IMR-90 (cell line): ENCODE measurements at regions not wholly inside any gene's neighbourhood (a gene's known extent, or its start where the extent isn't known, plus 50 kb on each side); places are given as distances from the start of the nearest gene placed in this dataset.

Experiments used
- ATAC-seq: fragments of 200-7000 bp; cut with Tn5 transposase; 2 replicates; pipeline ENCODE4 v1.9.1; 2020; ENCODE audit warnings: low read depth, mild to moderate bottlenecking, moderate library complexity
- BruUV-seq: library from RNA; stranded (reverse); fragments of 400-500 nt; replicated peaks from 2 replicates; lab custom pipeline; 2021; lab: Mats Ljungman, UMichigan
- CTCF ChIA-PET: fragments of 300-600 bp; formaldehyde crosslinking; extraction: SDS; loops from one replicate; lab custom pipeline; 2021; ENCODE audit warnings: antibody characterized with exemption; lab: Yijun Ruan, JAX
- POLR2A ChIA-PET: fragments of 300-600 bp; sonication (Branson Sonifier 250); formaldehyde crosslinking; loops from one replicate; lab custom pipeline; 2022; ENCODE audit warnings: antibody characterized with exemption; ENCODE audit not compliant: unreplicated experiment; lab: Charles Lee
- DNase-seq: peaks from one replicate; pipeline ENCODE4 v3.0.0; 2013
- H2AFZ ChIP-seq: replicated peaks from 2 replicates; pipeline ENCODE3; 2013; ENCODE audit warnings: low read length, mild to moderate bottlenecking; ENCODE audit not compliant: poor library complexity
- H2AK5ac ChIP-seq: 2 replicates; pipeline ENCODE4 v1.6.1; 2013; ENCODE audit warnings: low read depth, low read length, inconsistent platforms
- H2AK9ac ChIP-seq: replicated peaks from 2 replicates; pipeline ENCODE3; 2013; ENCODE audit warnings: mild to moderate bottlenecking, low read depth, low read length, moderate library complexity; ENCODE audit not compliant: poor library complexity
- H2BK120ac ChIP-seq: 2 replicates; pipeline ENCODE4 v1.6.1; 2013; ENCODE audit warnings: low read depth, low read length, inconsistent platforms
- H2BK15ac ChIP-seq: 3 replicates; pipeline ENCODE4 v1.6.1; 2013; ENCODE audit warnings: low read depth, low read length, inconsistent platforms
- H2BK20ac ChIP-seq: 2 replicates; pipeline ENCODE4 v1.6.1; 2013; ENCODE audit warnings: low read depth, mild to moderate bottlenecking, inconsistent platforms, low read length, moderate library complexity
- H2BK5ac ChIP-seq: 2 replicates; pipeline ENCODE4 v1.6.1; 2013; ENCODE audit warnings: mild to moderate bottlenecking, low read depth, low read length, inconsistent platforms; ENCODE audit not compliant: poor library complexity, severe bottlenecking
- H3K14ac ChIP-seq: replicated peaks from 2 replicates; pipeline ENCODE4 v1.6.1; 2013; ENCODE audit warnings: low read depth, low read length, inconsistent platforms
- H3K18ac ChIP-seq: 2 replicates; pipeline ENCODE4 v1.6.1; 2013; ENCODE audit warnings: low read depth, low read length, control low read depth
- H3K23ac ChIP-seq: 2 replicates; pipeline ENCODE4 v1.6.1; 2013; ENCODE audit warnings: low read depth, low read length, inconsistent platforms
- H3K27ac ChIP-seq: 2 replicates; pipeline ENCODE4 v1.5.1; 2013; ENCODE audit warnings: mild to moderate bottlenecking, control low read depth, low read length; ENCODE audit not compliant: insufficient read depth
- H3K27me3 ChIP-seq: 2 replicates; pipeline ENCODE4 v1.6.1; 2013; ENCODE audit warnings: low read length; ENCODE audit not compliant: control insufficient read depth, insufficient read depth
- H3K36me3 ChIP-seq: 2 replicates; pipeline ENCODE4 v1.6.1; 2013; ENCODE audit warnings: low read length, mixed read lengths; ENCODE audit not compliant: control insufficient read depth, insufficient read depth
- H3K4ac ChIP-seq: 2 replicates; pipeline ENCODE4 v1.6.1; 2013; ENCODE audit warnings: low read depth, low read length, inconsistent platforms
- H3K4me1 ChIP-seq: 2 replicates; pipeline ENCODE4 v1.6.1; 2013; ENCODE audit warnings: low read length, mixed read lengths; ENCODE audit not compliant: control insufficient read depth, insufficient read depth
- H3K4me2 ChIP-seq: 2 replicates; pipeline ENCODE4 v1.6.1; 2013; ENCODE audit warnings: low read depth, mild to moderate bottlenecking, control low read depth, low read length, moderate library complexity
- H3K4me3 ChIP-seq: 2 replicates; pipeline ENCODE4 v1.5.1; 2013; ENCODE audit warnings: low read depth, mild to moderate bottlenecking, control low read depth, low read length, moderate library complexity; ENCODE audit not compliant: insufficient read depth
- H3K56ac ChIP-seq: 2 replicates; pipeline ENCODE4 v1.6.1; 2013; ENCODE audit warnings: low read length, inconsistent platforms; ENCODE audit not compliant: insufficient read depth; ENCODE audit errors: extremely low read depth
- H3K79me1 ChIP-seq, 2 experiments: 2 replicates each; pipeline ENCODE4 v1.6.1; 2013; ENCODE audit warnings: low read length in 2 of 2, inconsistent platforms in 1 of 2, low read depth in 1 of 2
- H3K9ac ChIP-seq: 2 replicates; pipeline ENCODE4 v1.6.1; 2013; ENCODE audit warnings: low read depth, low read length, control low read depth
- H3K9me1 ChIP-seq: 2 replicates; pipeline ENCODE4 v1.6.1; 2013; ENCODE audit warnings: low read length, inconsistent platforms; ENCODE audit not compliant: insufficient read depth
- H3K9me3 ChIP-seq: 2 replicates; pipeline ENCODE4 v1.6.1; 2013; ENCODE audit warnings: low read length; ENCODE audit not compliant: control insufficient read depth, insufficient read depth
- H4K20me1 ChIP-seq: 2 replicates; pipeline ENCODE4 v1.6.1; 2013; ENCODE audit warnings: low read length, inconsistent platforms; ENCODE audit not compliant: insufficient read depth
- H4K5ac ChIP-seq: 2 replicates; pipeline ENCODE4 v1.6.1; 2013; ENCODE audit warnings: mild to moderate bottlenecking, low read depth, low read length, control low read depth
- H4K8ac ChIP-seq, 2 experiments: 2 replicates each; pipeline ENCODE4 v1.6.1; 2013; ENCODE audit warnings: low read depth in 2 of 2, low read length in 2 of 2, control low read depth in 1 of 2, inconsistent platforms in 1 of 2
- H4K91ac ChIP-seq: 2 replicates; pipeline ENCODE4 v1.6.1; 2013; ENCODE audit warnings: low read depth, low read length, inconsistent platforms; ENCODE audit not compliant: insufficient read depth
- BHLHE40 ChIP-seq: fragments of 150-350 bp; IDR thresholded peaks from 2 replicates; pipeline ENCODE4 v1.6.1; 2016; ENCODE audit warnings: mild to moderate bottlenecking, low read depth, low read length
- CTCF ChIP-seq: conservative IDR thresholded peaks from 2 replicates; pipeline ENCODE4 v1.5.1; 2012; ENCODE audit warnings: mild to moderate bottlenecking, low read depth, low read length, improper control_type of control experiment
- MAFK ChIP-seq: IDR thresholded peaks from 2 replicates; pipeline ENCODE4 v1.6.1; 2012; ENCODE audit warnings: low read depth, low read length, improper control_type of control experiment
- MAZ ChIP-seq: IDR thresholded peaks from 2 replicates; pipeline ENCODE4 v1.6.1; 2012; ENCODE audit warnings: low read depth, mild to moderate bottlenecking, low read length, improper control_type of control experiment, moderate library complexity, borderline replicate concordance
- NFE2L2 ChIP-seq: fragments of 150-350 bp; IDR thresholded peaks from 2 replicates; pipeline ENCODE4 v1.6.1; 2016; ENCODE audit warnings: low read depth, mild to moderate bottlenecking, low read length
- POLR2A ChIP-seq: IDR thresholded peaks from 2 replicates; pipeline ENCODE4 v1.6.1; 2012; ENCODE audit warnings: mild to moderate bottlenecking, low read depth, low read length
- RCOR1 ChIP-seq: IDR thresholded peaks from 2 replicates; pipeline ENCODE4 v1.6.1; 2012; ENCODE audit warnings: mild to moderate bottlenecking, low read length, improper control_type of control experiment; ENCODE audit not compliant: insufficient replicate concordance
- RFX5 ChIP-seq: IDR thresholded peaks from 2 replicates; pipeline ENCODE4 v1.8.0; 2012; ENCODE audit warnings: low read depth, mild to moderate bottlenecking, low read length, moderate library complexity
- WGBS, 2 experiments: methylation state at CpG; one replicate each; pipeline versions ENCODE4 v1.1.5 to v1.1.7; 2013; ENCODE audit warnings: missing lambda C conversion rate in 2 of 2; ENCODE audit not compliant: insufficient read length in 1 of 2; ENCODE audit errors: extremely low coverage in 2 of 2; 5-methylcytosine and 5-hydroxymethylcytosine counted together
- dilution Hi-C: fragments of 300-500 bp; cut with HindIII; formaldehyde crosslinking; loops from one replicate; pipeline ENCODE4 v1.14.3; 2018; ENCODE audit warnings: low sequenced_read_pairs; ENCODE audit not compliant: unreplicated experiment
- in situ Hi-C: fragments of 300-500 bp; cut with MboI; formaldehyde crosslinking; loops from 3 replicates; pipeline ENCODE4 v1.14.3; 2019; ENCODE audit warnings: low sequenced_read_pairs, inconsistent platforms, mixed read lengths
- intact Hi-C: fragments of 100-400 bp; cut with micrococcal nuclease; formaldehyde crosslinking; loops from 2 replicates; pipeline ENCODE4 v1.10.0; 2022

- H3K56ac ChIP-seq = no peak overlapping the region
- in situ Hi-C loops = no loop called here
Measured at GRCh38 chr6:112886415-112886814, 539.3 kb downstream of the RFPL4B start.

More at GRCh38 chr6:112886415-112886814, 539.3 kb downstream of the RFPL4B start:
- 0 out of 2 replicates have a peak, but pooled peaks cover 1% of the 10 kb centered on the region for H3K4me1 ChIP-seq
- H3K4ac ChIP-seq = no peak overlapping the region
- intact Hi-C loops (loop anchor here (10.0 kb wide), 1 partner anchor 528 kb away; no protein-coding TSS in a partner anchor), dilution Hi-C loops (no loop called here)
- H2BK15ac ChIP-seq = no peak overlapping the region
- no peak overlapping the region for H3K27ac ChIP-seq
- no CpG with 5 or more reads among the region's 2 CpGs for WGBS, 2 experiments
- no peak overlapping the region for H2BK20ac ChIP-seq
- no peaks in the 10 kb centered on the region for H4K20me1 ChIP-seq
- H3K27me3 ChIP-seq = no peaks in the 10 kb centered on the region
- H2BK120ac ChIP-seq = no peak overlapping the region
- no peak overlapping the region for H3K23ac ChIP-seq
- POLR2A ChIA-PET = no interaction called here
- H4K5ac ChIP-seq = no peak overlapping the region
- no peaks in the 10 kb centered on the region for H3K9me3 ChIP-seq
- ATAC-seq = no peak
- no peak overlapping the region for H2AK9ac ChIP-seq
- H2AFZ ChIP-seq = no peak overlapping the region
- H3K18ac ChIP-seq = no peak overlapping the region
- H3K4me3 ChIP-seq = no peak overlapping the region
- no TSS peak for BruUV-seq
- H4K91ac ChIP-seq = no peak overlapping the region
- no peak for DNase-seq
- no peaks in the 10 kb centered on the region for H3K36me3 ChIP-seq
- H3K9ac ChIP-seq = no peak overlapping the region
- no peak overlapping the region for H4K8ac ChIP-seq
- CTCF ChIA-PET = interaction anchor here (0.6 kb wide), 1 partner anchor 44 kb away, joined by 3 read pairs; no protein-coding TSS in a partner anchor
- no peaks in the 10 kb centered on the region; the same call in 1 of the 2 replicates for H3K9me1 ChIP-seq
- no peak overlapping the region for H2AK5ac ChIP-seq
- no peak overlapping the region for H3K14ac ChIP-seq
- no peaks in the 10 kb centered on the region for H3K79me1 ChIP-seq
- H2BK5ac ChIP-seq = no peak overlapping the region
- H3K4me2 ChIP-seq = no peak overlapping the region
- TF ChIP-seq MAFK (no peak), POLR2A (no peak), NFE2L2 (no peak), RFX5 (no peak), RCOR1 (no peak), CTCF (no peak), MAZ (no peak), BHLHE40 (no peak)
